Prostate gland (tissue), 2 donors: ENCODE measurements at regions not wholly inside any gene's neighbourhood (a gene's known extent, or its start where the extent isn't known, plus 50 kb on each side); places are given as distances from the start of the nearest gene placed in this dataset.

Experiments used
- POLR2A ChIP-seq: fragments of 450-650 bp; IDR thresholded peaks from one replicate; pipeline ENCODE4 v1.6.1; 2016; ENCODE audit warnings: antibody characterized with exemption, mild to moderate bottlenecking
- TF ChIP-seq, protein P1 (sequence below), 4 experiments: fragments of 200-600 bp in 2 of 4; fragments of 450-650 bp in 2 of 4; sonication (generic) in 2 of 4; IDR thresholded peaks; 1 replicate in 3 of 4; 2 replicates in 1 of 4; pipeline ENCODE4 v1.5.1; 2016 to 2019; ENCODE audit warnings: antibody characterized with exemption in 4 of 4, mild to moderate bottlenecking in 2 of 4, moderate library complexity in 2 of 4

DNA sequence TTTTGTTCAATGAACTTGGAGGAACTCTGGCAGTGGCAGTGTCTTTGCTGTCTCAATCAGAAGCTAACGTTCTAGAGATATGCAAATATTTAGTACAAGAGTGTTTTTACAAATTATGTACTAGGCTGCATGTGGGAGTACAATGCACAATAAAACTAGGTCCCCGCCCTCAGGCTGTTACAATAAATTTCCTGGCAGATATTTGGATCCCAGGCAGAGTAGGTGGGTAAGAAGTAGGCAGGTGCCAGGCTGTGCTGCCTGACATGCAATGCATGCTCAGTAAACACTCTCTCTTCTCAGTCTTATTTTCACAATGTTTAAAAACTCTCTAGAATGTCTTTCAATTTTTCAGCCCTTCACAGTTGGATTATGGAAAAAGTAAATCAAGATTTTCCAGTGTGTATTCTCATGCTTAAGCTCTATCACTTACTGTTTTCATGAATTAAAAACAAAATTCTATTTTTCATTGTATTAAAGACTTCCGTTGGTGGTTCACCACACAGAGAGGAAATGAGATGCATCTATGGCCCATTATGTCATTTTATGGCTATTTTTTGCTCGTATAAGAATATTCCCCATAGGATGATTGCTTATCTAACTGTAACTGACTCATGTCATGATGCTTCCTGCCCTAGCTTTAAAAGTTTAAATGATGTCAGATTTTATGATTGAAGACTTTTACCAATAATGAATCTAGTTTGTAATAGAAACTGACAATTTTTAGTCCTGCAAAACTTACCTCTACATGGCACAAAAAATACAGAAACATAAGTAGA is 346.1 kb downstream of the RND3 start:
- TF ChIP-seq, protein P1, sequence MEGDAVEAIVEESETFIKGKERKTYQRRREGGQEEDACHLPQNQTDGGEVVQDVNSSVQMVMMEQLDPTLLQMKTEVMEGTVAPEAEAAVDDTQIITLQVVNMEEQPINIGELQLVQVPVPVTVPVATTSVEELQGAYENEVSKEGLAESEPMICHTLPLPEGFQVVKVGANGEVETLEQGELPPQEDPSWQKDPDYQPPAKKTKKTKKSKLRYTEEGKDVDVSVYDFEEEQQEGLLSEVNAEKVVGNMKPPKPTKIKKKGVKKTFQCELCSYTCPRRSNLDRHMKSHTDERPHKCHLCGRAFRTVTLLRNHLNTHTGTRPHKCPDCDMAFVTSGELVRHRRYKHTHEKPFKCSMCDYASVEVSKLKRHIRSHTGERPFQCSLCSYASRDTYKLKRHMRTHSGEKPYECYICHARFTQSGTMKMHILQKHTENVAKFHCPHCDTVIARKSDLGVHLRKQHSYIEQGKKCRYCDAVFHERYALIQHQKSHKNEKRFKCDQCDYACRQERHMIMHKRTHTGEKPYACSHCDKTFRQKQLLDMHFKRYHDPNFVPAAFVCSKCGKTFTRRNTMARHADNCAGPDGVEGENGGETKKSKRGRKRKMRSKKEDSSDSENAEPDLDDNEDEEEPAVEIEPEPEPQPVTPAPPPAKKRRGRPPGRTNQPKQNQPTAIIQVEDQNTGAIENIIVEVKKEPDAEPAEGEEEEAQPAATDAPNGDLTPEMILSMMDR (IDR thresholded peaks at IDR 0.05), result no peak
- no peak for TF ChIP-seq POLR2A
